Ishikawa (cell line): ENCODE measurements at regions not wholly inside any gene's neighbourhood (a gene's known extent, or its start where the extent isn't known, plus 50 kb on each side); places are given as distances from the start of the nearest gene placed in this dataset.

ENCODE experiments used
- CEBPB ChIP-seq: IDR thresholded peaks from 2 replicates; pipeline ENCODE4 v1.6.1; 2012
- CREB1 ChIP-seq: IDR thresholded peaks from 2 replicates; pipeline ENCODE4 v1.6.1; 2012; ENCODE audit warnings: low read depth
- EGR1 ChIP-seq: IDR thresholded peaks from 2 replicates; pipeline ENCODE4 v1.6.1; 2012
- EP300 ChIP-seq: IDR thresholded peaks from 2 replicates; pipeline ENCODE4 v1.6.1; 2012; ENCODE audit warnings: borderline replicate concordance
- FOXM1 ChIP-seq: IDR thresholded peaks from 2 replicates; pipeline ENCODE4 v1.6.1; 2012; ENCODE audit warnings: low read depth, borderline replicate concordance
- MAX ChIP-seq: IDR thresholded peaks from 2 replicates; pipeline ENCODE4 v1.6.1; 2012
- NFIC ChIP-seq: IDR thresholded peaks from 2 replicates; pipeline ENCODE4 v1.6.1; 2012
- RAD21 ChIP-seq: IDR thresholded peaks from 2 replicates; pipeline ENCODE4 v1.6.1; 2012; ENCODE audit warnings: low read depth
- REST ChIP-seq: IDR thresholded peaks from 2 replicates; pipeline ENCODE4 v1.6.1; 2012; ENCODE audit warnings: low read depth, mild to moderate bottlenecking
- TAF1 ChIP-seq: IDR thresholded peaks from 2 replicates; pipeline ENCODE4 v1.6.1; 2012; ENCODE audit warnings: low read depth, mild to moderate bottlenecking
- TCF12 ChIP-seq: IDR thresholded peaks from 2 replicates; pipeline ENCODE4 v1.6.1; 2012; ENCODE audit warnings: low read depth
- TEAD4 ChIP-seq: IDR thresholded peaks from 2 replicates; pipeline ENCODE4 v1.6.1; 2012
- USF1 ChIP-seq: IDR thresholded peaks from 2 replicates; pipeline ENCODE4 v1.6.1; 2012
- YY1 ChIP-seq: IDR thresholded peaks from 2 replicates; pipeline ENCODE4 v1.6.1; 2012; ENCODE audit warnings: low read depth
- ZBTB7A ChIP-seq: IDR thresholded peaks from 2 replicates; pipeline ENCODE4 v1.6.1; 2012; ENCODE audit warnings: low read depth

GRCh38 chr1:106910798-106911197 lies 145.7 kb upstream of the PRMT6 start:
- no peak for TF ChIP-seq CREB1
- TF ChIP-seq EP300: no peak
- no peak for TF ChIP-seq MAX

GRCh38 chr1:106912131-106912530 lies 144.3 kb upstream of the PRMT6 start:
- no peak for TF ChIP-seq CEBPB
- TF ChIP-seq NFIC: no peak
- TF ChIP-seq RAD21: no peak
- TF ChIP-seq EP300: no peak
- no peak for TF ChIP-seq CREB1
- TF ChIP-seq EGR1: no peak
- TF ChIP-seq REST: no peak
- no peak for TF ChIP-seq MAX
- no peak for TF ChIP-seq TCF12
- TF ChIP-seq USF1: no peak
- no peak for TF ChIP-seq ZBTB7A
- no peak for TF ChIP-seq FOXM1
- TF ChIP-seq TAF1: no peak
- TF ChIP-seq TEAD4: no peak
- TF ChIP-seq YY1: no peak

- TF ChIP-seq REST (no peak), CEBPB (no peak), USF1 (no peak), EP300 (no peak), CREB1 (no peak), MAX (no peak), YY1 (no peak), TAF1 (no peak), FOXM1 (no peak), TCF12 (no peak), ZBTB7A (no peak), TEAD4 (no peak), RAD21 (no peak), NFIC (no peak), EGR1 (no peak)
These were observed 135.3 kb upstream of the PRMT6 start for GRCh38 chr1:106921186-106921585.

- TF ChIP-seq USF1 (no peak), YY1 (no peak), RAD21 (no peak), NFIC (no peak), EP300 (no peak), REST (no peak), MAX (no peak), TCF12 (no peak), EGR1 (no peak), FOXM1 (no peak), CREB1 (no peak), TEAD4 (no peak), CEBPB (no peak), ZBTB7A (no peak), TAF1 (no peak)
These were observed 132.1 kb upstream of the PRMT6 start for GRCh38 chr1:106924360-106924759.
